ENCODE measurements at regions not wholly inside any gene's neighbourhood (a gene's known extent, or its start where the extent isn't known, plus 50 kb on each side); places are given as distances from the start of the nearest gene placed in this dataset.
"Not testable (repeated sequence)": the region's sequence is repeated elsewhere in the genome, so short reads cannot be mapped to it uniquely, and the experiment has no call there.

DNA sequence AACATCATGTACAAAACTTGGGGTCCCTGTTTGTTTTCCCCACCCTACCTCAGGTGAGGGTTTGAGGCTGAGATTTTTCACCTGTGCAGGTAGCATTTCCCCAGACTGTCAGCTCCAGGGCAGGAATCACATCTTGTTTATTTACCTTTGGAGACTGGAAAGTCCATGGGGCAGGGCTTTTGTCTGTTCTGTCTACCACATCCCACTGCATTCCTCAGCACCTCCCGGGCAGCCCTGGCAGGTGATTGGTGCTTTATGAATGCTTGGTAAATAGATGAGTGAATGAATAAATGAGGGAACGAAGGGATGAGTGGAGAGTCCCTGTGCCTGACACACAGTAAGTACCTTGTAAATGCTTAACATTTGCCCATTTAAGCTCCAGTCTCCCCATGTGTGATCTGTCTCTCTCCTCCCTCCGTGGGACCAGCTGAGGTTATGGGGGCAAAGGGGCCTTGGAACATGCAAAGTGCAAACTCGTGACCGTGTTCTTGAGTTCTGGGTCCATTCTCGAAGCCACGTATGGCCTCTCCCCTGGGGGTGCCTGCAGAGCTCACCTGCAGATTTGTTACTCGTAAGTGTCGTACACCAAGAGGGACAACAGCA, 69.7 kb upstream of the PMEPA1 start:
- no peak for DNase-seq

DNA sequence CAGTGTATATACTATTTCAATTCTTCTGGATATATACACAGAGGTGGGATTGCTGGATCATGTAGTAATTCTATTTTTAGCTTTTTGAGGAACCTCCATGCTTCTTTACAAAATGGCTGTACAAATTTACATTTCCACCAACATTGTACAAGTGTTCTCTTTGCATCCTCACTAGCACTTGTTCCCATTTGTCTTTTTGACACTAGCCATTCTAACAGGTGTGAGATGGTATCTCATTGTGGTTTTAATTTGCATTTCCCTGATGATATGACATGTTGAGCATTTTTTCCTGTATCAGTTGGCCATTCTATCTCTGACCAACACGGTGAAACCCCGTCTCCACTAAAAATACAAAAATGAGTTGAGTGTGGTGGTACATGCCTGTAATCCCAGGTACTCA, 68.1 kb upstream of the PMEPA1 start:
- DNase-seq: no peak

DNA sequence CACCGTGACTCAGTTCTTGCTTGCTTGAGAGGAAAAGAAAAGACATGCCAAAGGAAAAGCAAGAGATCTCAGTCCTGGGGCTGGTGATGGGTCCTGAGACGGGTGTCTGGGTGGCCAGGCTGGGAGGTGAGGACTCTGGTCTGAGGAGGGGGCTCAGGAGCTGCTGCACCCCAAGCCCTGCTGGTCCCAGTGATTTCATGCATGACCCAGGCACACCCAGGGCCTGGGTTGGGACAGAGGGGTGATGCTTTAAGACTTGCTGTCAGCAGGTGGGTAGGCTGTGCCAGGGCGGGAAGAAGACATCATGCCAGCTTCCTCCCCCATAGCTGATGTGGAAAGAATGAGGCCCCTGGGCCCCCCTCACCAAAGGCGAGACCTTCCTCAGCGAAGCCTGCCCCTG, 65.1 kb upstream of the PMEPA1 start:
- no peak for DNase-seq

DNA sequence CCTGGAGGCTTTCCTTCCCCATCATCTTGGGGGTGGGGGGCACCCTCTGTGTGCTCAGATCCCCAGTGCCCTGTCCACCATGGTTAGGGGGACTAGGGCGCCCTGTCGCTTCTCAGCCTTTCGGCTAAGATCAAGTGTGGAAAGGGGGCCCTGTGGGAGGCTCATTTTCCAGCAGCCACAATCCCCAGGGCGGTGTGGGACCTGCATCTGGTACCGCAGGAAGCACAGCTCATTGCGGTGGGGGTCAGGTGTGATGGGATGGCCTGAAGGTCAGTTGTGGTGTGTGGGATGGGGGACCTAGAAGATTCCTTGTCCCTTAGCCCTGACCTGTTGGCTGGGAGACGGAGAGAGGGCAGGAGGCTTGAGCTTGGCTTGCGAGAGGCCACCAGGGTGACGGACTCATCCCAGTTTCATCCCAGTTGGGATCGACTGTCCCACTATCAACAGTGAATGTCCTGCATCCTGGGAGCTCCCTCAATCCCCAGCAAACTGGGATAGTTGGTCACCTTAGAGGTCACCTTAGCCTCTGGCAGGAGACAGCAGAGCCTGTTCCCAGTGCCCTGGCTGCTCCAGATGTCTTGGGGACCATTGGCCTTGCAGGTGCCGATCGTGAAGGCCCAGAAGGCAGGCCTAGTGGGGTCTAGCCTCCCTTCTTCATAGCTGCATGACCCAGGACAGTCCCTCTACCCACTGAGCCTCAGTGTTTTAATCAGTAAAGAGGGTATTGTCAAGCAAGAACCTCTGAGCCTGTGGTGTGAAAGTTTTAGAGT, 64.5 kb upstream of the PMEPA1 start:
- DNase-seq: no peak

DNA sequence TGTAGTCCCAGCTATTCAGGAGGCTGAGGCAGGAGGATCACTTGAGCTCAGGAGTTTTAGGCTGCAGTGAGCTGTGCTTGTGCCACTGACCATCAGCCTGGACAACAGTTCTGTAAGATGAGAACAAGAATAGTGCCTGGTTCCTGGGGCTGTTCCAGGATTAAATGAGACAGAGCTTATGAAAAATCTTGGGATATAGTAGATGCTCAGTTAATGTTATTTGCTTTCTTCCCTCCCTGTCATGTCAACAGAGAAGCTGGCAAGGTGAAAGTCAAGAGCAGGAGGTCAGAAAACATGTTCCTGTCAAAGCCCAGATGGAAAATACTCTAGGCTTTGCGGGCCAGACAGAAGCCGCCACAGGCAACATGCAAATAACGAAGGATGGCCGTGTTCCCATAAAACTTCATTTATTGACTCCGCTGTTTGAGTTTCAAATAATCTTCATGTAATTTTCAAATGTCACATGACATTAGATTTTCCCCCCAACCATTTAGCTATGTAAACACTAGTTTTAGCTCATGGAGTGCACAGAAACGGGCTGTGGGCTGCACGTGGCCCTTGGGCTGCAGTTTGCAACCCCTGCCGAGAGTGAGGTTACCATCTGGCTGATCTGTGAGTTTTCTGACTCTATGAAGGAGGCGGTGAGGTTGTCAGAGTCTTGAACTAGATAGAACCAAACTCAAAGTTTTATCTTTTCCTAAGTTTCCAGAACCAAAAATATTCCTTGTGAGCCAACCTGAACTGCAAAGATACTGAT, 63.4 kb upstream of the PMEPA1 start:
- no peak for DNase-seq

DNA sequence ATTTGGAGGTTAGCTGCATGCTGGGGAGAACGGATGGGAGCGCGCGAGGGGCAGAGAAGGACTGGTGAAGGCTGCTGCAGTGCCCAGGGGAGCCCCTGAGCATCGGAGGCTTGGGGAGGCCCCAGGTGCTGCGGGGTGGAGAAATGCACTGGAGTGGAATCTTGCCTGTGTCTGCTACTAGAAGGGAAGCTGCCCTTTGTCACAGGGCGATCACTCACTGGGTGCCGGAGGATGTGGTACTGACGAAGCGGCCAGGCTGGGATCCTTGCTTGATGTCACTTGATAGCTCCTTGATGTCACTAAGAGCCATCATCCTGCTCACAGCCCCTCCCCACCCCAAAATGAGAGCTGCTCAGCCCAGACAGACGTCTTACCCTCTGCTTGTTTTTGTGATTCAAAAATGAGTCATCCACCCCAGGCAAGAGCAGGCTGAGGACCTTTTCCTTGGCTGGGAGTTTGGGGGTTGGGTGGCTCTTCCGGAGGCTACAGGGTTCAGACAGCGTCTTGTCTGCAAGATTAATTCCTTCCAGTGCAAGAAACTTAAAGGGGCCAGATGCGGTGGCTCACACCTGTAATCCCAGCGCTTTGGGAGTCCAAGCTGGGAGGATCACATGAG, 62.6 kb upstream of the PMEPA1 start:
- no peak for DNase-seq

DNA sequence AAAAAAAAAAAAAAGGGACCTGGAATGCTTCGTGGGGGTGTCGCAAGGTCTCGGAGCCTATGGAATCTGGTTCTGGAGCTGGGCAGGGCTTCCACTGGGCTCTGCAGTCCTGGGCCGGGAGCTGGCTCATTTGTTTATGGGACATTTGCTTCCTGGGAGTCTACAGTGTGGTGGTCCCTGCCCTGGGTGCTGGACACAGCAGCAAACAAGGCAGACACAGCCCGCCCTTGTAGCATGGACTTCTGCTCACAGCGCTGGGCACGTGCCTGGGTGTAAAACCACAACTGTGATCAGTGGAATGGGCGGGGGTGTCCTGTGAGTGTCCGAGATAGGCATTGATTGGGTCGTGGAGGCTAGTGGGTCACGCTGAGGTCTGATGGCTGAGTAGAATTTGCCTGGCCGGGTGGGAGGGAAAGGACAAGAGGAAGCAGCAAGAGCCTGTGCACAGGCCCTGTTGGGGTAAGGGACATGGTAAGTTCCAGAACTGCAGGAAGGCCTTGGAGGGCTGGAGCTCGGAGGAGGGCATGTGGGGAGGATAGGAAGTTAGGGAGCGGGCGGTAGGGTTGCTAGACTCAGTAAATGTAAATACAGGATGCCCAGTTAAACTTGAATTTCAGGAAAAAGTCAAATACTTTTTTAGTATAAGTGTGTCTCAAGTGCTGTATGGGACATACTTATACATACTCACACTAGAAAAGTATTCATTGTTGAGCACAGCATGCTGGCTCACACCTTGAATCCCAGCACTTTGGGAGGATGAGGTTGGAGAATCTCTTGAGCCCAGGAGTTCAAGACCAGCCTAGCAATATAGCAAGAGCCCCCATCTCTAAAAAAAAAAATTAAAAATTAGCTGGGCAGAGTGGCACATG, 61.3 kb upstream of the PMEPA1 start:
- DNase-seq: no peak

DNA sequence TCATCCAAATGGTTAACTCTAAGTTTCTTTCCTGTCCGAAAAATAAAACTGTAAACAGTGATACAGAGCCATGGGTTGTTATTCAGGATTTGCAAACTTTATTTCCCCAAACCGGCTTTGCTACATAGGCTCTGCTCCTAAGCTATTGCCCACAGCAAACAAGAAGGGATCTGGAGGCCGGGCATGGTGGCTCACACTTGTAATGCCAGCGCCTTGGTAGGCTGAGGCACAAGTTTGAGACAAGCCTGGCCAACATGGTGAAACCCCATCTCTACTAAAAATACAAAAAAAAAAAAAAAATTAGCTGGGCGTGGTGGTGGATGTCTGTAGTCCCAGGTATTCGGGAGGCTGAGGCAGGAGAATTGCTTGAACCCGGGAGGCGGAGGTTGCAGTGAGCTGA, 60.6 kb upstream of the PMEPA1 start:
- DNase-seq: not testable (repeated sequence)

DNA sequence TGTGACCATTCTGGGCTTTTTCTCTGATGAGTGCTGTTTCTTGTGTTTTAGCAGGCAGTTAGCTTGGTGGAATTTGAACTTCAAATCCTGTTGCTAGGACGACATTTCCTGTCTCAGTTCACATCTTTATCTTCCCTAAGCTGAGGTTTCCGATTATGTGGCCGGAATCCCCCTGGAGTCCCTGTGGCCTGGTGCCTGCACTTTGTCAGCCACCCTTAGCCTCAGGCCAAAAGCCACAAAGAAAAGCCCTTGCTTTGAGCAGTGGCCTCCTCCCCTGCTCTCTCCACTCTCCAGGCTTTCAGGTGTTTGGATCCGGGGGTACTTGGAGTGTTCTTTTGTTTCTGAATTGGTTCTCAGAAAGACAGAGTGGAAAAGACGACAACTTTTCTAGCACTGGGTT, 59.9 kb upstream of the PMEPA1 start:
- DNase-seq: no peak

DNA sequence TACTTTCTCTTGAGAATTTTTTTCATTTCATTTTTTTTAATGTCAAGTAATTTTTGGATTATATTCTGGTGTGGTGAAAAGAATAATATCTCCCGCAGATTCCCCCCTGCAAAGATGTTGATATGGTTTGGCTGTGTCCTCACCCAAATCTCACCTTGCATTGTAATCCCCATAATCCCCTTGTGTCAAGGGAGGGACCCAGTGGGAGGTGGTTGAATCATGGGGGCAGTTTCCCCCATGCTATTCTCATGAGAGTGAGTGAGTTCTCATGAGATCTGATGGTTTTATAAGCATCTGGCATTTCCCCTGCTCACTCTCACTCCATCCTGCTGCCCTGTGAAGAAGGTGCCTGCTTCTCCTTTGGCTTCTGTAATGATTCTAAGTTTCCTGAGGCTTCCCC, 58.7 kb upstream of the PMEPA1 start:
- no peak for DNase-seq

DNA sequence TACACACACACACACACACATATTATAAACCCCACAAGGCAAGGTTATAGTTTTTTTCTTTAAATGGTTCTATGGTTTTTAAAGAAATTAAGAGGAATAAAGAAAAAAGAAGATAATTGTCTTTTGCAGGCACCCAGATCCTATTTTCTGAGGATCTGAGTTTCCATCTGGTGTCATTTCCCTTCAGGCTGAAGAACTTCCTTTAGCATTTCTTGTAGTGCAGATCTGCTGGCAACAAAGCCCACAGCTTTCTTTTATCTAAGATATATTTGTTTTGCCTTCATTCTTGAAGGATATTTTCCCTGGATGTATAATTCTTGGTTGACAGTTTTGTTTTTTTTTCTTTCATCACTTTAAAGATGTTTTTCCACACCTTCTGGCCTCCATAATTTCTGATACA, 57.6 kb upstream of the PMEPA1 start:
- DNase-seq: no peak

DNA sequence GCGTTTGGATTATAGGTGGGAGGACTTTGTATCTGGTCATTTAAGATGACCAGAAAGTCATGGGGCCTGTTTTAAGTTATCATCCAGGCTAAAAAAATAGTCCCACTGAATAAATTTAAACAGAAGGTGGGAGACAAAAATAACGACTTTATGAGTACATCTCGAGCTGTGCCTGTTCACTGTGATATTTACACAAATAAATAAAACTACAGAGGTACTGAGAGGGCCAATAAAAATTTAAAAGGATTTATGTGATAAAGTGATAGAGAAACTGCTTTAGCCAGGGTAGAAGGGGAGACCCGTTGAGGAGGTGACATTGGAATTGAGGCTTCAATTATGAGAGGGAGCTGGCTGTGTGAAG, 53.4 kb upstream of the PMEPA1 start:
- DNase-seq: no peak

DNA sequence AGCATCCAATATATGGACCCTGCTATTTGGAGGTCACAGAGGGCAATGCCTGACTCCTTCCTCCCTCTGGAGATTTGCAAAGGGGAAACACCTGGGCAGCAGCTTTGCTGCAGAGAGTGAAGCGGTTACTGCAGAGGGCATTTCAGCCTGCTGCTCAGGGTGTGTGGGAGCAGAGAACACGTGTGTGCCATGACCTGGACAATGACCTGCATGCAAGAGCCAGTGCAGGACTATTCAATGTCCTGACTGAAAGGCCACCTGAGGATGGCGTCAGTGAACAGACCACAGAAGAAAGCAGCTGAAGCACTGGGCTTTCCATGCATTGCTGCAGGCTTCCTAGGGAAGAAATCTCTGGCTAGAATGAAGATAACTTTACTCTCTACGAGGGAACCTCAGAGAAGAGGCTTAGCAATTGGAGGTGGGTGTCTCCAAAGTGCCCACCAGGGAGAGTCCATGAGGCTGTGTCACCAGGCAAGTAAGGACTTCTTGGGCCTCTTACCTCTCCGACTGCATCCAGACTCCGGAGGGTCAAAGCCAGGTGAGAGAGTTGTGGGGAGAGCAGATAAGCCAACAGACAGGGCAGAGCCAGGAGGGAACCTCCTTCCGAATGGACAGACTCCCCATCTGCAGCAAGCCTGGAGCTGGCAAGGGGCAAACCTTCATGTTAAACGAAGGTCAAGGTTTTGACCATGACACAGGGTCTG, 52.9 kb upstream of the PMEPA1 start:
- no peak for DNase-seq

DNA sequence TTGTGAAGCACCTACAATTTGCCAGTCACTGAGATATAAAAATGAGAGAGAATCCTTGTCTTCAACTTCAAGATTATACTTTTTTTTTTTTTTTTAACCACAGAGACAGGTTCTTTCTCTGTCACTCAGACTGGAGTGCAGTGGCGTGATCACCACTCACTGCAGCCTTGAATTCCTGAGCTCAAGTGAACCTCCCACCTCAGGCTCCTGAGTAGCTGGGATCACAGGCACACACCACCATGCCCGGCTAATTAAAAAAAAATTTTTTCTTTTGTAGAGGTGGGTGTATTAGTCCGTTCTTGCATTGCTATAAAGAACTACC, 51.6 kb upstream of the PMEPA1 start:
- DNase-seq: no peak

DNA sequence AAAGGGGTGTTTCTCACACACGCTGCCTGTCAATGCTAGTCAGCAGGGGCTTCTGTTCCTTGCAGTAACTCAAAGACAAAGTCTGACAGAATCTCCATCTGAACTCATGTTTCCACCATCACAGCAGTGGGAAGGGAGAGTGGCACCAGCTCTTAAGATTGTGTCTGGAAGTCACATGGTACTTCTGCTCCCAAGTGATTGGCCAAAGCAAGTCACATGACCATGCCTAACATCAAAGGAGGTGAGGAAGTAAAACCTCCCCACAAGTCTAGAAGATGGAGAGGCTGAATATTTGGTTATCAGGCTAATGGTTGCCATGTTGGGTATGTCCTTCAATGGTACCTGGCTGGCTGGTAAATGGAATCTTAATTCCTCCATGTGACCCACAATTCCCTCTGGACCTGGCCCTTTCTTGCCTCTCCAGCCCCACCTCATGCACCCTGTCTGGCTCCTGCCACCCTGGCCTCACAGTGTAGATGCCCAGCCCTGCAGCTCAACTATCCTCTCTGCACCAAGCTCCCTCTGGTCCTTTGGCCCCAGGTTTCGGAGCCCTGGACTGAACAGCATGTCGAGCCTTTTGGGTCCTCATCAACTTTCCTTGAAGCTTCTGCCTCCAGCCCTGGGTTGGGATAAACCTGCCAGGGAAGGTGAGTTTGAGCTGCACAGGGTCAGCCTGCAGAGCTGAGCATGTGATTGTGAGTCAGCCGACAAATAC, 51.0 kb upstream of the PMEPA1 start:
- no peak for DNase-seq

DNA sequence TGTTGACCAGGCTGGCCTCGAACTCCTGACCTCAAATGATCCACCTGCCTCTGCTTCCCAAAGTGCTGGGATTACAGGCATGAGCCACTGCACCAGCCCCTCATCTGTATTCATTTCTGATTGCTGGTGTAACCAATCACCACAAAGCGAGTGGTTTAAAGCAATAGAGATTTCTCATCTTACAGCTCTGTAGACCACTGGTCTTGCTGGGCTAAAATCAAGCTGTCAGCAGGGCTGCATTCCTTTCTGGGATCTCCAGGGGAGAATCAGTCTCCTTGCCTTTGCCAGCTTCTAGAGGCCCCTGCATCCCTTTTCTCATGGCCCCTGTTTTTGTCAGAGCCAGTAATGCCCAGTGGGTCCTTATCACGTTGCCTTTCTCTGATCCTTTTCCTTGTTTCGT, 49.9 kb upstream of the PMEPA1 start:
- DNase-seq: no peak

All from CD4-positive, alpha-beta T cell treated with Interleukin-17A for 1 hour (primary cell).